GM03348 (cell line): ENCODE measurements at regions not wholly inside any gene's neighbourhood (a gene's known extent, or its start where the extent isn't known, plus 50 kb on each side); places are given as distances from the start of the nearest gene placed in this dataset.

Source experiments
- DNase-seq: peaks from one replicate; pipeline ENCODE4 v3.0.0; 2012; ENCODE audit warnings: low spot score

DNA sequence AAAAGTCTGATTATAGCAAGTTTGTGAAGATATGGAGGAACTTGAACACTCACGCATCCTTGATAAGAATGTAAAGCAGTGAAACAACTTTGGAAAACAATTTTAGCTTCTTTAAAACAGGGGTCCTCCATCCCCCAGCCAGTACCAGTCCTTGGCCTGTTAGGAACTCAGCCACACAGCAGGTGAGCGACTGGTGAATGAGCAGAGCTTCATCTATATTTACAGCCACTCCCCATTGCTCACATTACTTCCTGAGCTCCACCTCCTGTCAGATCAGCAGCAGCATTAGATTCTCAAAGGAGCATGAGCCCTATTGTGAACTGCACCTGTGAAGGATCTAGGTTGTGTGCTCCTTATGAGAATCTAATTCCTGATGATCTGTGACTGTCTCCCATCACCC is 530.3 kb upstream of the PRKX start:
- no peak for DNase-seq

DNA sequence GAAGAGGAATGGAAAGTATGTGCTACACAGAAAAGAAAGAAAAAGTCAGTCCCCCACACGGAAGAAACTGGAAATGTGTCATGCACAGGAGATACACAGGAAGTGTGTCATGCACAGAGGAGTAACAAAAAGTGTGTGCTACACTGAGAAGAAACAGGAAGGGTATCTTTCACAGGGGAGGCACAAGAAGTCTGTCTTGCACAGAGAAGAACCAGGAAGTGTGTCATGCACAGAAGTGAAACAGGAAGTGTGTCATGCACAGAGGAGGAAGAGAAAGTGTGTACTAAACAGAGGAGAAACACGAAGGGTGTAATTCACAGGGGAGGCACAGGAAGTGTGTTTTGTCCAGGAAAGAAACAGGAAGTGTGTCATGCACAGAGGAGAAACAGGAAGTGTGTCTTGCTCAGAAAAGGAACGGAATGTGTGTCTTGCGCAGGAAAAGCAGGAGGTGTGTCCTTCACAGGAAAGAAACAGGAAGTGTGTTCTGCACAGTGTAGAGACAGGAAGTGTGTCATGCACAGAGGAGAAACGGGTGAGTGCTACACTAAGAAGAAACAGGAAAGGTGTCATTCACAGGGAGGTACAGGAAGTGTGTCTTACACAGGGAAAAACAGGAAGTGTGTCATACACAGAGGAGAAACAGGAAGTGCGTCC is 527.2 kb upstream of the PRKX start:
- no peak for DNase-seq

DNA sequence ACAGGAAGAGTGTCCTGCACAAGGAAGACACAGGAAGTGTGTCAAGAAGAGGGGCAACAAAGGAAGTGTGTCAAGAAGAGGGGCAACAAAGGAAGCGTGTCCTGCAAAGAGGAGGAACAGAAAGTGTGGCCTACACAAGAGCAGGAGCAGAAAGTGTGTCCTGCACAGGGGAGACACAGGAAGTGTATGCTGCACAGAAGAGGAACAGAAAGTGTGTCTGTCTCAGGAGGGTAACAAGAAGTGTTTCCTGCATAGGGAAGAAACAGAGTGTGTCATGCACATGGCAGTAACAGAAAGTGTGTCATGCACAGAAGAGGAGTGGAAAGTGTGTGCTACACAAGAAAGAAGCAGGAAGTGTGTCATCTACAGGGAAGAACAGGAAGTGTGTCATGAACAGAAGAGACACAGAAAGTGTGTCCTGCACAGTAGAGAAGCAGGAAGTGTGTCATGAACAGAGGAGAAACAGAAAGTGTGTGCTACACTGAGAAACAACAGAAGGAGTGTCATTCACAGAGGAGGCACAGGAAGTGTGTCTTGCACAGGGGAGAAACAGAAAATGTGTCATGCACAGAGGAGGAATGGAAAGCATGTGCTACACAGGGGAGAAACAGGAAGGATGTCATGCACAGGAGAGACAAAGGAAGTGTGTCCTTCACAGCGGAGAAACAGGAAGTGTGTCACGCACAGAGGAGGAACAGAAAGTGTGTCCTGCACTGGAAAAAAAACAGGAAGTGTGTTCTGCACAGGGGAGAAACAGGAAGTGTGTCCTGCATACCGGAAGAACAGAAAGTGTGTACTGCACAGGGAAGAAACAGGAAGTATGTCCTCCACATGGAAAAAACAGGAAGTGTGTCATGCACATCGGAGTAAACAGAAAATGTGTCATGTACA is 526.4 kb upstream of the PRKX start:
- no peak for DNase-seq

DNA sequence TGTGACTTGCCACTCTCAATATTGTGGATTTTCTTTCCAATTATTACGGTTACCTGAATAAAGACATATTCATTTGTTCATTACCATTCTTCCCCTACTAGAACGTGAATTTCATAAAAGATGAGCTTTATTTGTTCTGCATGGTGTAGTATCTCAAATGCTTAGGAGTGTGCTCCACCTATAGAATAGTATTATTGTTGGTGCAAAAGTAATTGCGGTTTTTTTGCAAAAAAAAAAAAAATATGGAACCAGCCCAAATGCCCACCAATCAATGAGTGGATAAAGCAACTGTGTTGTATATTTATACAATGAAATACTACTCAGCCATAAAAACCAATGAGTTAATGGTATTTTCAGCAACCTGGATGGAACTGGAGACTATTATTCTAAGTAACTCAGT is 525.5 kb upstream of the PRKX start:
- DNase-seq: no peak

DNA sequence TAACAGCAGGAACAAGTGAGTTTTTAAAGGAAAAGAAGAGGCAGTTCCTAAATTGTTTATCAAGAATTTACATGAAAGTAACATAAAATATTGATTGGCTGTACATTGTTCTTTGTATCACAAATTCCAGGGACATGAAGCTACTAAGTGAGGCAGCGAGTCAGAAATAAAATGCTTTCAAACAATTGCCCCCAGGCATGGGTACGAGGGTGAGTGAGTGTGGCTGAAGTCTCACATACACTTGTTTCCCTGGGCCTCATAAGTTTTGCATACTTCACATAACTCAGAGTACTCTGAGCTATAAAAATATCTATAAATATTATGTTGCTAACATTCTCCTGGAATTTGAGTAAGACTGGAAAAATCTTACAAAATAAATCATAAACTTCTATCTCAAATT is 511.6 kb upstream of the PRKX start:
- DNase-seq: no peak

DNA sequence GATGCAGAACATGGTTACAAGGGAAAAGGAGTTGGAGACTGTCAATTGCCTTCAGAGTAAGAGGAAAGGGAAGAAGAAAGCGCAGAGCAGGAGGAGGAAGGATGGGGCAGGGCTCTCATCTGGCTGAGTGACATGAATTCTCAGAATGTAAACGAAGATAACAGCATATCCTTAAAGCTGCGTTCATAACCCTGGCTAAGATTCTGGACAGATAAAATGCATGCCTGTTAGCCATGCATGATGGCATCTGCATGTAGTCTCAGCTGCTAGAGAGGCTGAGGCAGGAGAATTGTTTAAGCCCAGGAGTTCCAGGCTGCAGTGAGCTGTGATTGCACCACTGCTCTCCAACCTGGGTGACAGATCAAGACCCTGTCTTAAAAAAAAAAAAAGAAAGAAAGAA is 493.5 kb upstream of the PRKX start:
- no peak for DNase-seq

DNA sequence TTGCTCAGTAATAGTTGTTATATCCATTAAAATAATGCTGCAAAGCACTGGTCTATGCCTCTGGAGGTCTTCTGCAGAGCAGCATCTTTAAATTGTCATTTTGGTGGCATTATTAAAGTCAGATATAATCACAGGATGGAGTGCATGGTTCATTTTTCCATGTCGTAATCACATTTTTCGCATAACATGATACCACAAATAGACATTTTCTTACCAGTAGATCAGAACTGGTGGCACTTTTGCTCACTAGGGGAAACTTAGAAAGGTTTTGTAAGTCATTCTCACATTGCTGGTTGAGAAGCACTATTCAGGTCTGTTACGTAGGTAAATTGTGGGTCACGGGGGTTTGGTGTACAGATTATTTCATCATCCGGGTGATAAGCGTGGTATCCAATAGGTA is 484.5 kb upstream of the PRKX start:
- DNase-seq: no peak

DNA sequence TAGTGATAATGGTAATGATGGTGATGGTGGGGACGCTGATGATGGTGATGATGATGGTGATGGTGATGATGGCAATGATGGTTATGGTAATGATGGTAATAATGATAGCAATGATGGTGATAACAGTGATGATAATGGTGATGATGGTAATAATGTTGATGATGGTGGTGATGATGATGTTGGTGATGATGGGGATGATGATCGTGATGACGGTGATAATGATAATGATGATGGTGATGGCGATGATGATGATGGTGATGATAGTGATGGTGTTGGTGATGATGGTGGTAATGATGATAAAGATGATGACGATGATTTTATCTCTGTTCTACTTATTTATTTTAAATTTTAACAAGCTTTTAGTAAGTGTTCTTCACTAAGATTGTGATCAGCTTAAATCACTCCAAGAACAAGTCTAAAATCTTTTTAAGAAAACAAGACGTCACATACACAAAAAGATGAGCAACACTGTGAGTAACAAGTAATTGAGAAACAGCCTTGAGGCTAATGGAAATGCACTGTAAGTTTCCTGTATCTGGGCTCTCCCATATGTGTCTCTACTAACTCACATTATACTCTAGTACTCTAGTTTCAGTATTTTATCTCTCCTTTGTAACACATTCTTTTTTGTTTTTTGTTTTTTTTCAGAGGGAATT is 480.2 kb upstream of the PRKX start:
- no peak for DNase-seq

DNA sequence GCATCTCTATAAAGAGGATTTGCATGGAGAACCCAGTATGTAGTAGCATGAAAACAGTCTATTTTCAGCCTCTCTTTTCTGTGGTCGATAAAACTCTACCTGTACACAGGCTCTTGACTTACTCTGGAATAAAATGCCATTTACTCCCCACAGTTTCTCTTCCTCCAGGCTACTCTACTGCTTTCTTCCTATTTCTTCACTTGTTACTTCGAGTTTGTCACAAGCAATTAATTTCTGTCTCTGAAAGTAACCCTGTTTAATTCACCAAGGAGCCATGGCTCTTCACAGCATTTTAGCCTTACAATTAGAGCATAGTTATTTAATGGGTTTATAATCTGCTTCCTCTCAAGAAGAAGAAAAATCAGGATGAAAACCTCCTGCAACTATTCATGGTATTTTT is 472.9 kb upstream of the PRKX start:
- no peak for DNase-seq

DNA sequence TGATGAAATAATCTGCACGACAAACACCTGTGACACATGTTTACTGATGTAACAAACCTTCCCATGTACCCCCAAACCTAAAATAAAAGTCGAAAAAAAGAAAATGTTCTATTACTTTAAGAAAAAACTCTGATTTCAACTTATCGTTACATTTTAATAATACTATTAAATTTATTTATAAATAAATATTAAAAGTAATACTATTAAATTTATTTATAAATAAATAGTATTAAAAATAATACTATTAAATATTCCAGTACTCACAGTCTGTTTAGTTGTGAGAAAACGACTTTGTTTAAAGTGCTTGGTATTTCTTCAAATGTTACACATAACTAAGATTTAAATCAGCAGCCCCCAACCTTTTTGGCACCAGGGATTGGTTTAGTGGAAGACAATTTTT is 471.6 kb upstream of the PRKX start:
- no peak for DNase-seq

DNA sequence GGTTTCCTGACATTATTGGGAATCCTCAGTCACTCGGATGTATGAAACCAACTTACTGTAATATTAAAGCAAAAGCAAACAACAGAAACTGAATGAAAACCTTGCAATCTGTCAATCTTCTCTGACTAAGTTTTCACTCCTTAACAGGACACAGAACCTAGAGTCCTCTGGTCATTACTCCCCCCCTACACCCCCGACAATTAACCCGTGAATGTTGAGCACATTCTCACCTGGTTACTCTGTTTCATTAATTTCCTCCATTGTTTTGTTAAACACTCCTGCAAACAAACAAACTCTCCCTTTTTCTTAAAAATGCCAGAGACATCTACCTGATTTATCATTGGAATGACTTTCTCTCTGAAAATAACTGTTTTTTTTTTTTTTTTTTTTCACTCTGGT is 469.0 kb upstream of the PRKX start:
- no peak for DNase-seq

DNA sequence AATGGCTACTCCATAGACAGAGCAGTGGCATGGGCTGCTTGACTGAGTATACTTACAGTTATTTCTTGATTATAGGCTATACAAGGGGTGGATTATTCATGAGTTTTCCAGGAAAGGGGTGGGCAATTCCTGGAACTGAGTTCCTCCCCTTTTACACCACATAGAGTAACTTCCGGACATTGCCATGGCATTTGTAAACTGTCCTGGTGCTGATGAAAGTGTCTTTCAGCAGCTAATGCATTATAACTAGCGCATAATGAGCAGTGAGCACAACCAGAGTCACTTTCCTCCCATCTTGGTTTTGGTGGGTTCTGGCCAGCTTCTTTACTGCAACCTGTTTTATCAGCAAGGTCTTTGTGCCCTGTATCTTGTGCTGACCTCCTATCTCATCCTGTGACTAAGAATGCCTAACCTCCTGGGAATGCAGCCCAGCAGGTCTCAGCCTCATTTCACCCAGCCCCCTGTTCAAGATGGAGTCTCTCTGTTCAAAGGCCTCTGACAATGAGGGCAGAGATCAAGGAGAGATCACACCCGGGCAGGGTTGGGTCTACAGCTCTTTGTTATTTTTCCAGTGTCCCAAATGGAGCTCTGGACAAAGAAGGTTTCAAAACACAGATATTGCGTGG is 468.4 kb upstream of the PRKX start:
- no peak for DNase-seq

DNA sequence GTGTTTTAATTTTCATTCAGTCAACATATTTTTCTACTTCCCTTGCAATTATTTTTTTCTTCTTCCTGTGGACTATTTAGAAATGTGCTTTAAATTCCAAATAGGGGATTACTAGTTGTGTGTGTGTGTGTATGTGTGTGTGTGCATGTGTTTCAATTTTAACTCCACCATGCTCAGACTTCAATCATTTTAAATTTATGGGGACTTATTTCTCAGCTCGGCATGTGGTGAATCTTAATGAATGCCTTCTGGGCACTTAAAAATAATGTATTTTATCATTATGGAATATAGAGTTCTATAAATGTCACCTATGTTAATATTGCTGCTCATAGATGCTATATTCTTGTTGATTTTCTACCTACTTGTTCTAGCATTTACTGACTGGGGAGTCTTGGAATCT is 465.6 kb upstream of the PRKX start:
- no peak for DNase-seq

DNA sequence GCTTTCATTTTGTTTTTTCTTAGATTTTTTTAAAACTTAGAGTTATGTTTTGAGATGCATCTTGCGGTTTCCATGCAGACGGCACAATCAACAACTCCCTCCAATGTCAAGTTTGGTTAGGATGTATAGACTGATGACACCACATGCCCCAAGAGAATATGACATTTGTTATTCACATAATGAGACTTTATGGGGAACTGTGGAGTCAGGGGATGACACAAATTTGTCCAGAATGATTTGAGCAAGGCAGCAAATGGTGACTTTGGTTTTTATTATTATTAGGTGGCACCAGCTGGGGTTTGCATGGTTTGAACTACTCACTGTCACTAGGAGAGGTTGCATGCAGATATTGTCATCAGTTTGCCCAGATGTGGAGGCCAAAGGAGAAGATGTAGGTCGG is 461.8 kb upstream of the PRKX start:
- no peak for DNase-seq

DNA sequence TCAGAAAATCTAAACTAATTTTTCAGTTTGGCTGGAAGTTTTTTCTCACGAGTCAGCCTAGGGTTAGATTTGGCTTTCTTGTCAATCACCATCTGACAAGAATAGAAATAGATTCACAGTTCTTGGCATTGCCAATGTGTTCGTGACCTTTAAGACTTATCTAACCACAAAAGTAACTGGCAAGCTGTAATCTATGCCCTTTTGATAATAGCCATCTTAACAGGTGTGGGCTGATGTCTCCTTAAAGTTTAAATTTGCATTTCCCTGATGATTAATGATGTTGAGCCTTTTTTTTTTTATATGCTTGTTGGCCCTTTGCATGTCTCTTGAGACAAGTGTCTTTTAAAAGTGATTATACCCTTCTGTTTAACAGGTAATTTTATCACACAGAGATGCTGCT is 460.3 kb upstream of the PRKX start:
- DNase-seq: no peak

DNA sequence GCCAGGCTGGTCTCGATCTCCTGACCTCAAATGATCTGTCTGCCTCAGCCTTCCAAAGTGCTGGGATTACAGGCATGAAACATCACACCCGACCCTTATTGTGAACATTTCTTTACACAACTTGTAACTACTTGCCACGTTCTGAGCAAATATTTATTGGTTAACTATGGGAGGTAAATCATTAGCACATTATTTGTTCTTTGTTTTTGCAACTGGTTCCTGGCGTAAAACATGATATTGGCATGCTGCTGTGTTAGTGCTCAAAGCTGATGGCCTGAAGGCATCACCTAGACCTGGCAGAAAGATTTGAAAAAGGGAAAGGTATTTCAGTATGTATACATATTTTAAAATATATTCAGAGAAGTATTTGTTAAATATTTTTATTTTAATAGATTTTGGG is 438.3 kb upstream of the PRKX start:
- no peak for DNase-seq

DNA sequence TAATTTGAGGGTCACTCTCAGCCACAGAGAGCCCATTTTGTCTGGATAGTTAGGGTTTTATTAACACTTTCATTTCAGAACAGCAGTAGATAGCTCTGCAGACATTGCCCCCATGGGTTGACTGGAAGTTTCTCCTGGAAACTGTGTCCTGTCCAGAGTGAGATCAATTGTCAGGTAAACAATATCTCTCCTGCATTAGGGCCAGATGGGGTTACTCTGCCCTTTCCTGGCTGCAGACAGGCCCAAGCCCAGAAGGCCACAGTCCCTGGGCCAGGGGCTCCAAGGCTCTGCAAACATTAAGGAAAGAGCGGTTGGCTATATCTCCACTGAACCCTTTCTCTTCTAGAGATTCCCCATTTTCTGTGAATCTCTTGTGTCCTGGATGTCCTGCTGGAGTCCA is 436.8 kb upstream of the PRKX start:
- DNase-seq: no peak

DNA sequence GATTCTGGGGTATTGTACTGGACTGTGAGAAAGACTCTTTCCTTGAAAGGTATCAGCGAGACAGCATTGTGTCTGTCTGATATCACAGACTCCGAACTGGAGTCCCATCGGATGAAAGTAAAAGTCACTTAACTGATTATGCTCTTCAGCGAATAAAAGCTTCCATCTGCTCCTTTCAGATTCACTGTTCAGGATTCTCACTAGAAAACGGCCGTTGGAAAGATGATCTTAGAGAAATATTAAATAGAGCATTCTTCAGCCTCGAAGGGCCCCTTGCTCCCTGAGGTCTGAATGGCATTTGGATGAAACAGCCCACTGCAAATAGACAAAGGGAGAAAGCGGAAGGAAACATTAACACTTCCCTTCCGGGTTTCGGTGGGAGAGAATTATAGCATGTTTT is 416.2 kb upstream of the PRKX start:
- DNase-seq: no peak

DNA sequence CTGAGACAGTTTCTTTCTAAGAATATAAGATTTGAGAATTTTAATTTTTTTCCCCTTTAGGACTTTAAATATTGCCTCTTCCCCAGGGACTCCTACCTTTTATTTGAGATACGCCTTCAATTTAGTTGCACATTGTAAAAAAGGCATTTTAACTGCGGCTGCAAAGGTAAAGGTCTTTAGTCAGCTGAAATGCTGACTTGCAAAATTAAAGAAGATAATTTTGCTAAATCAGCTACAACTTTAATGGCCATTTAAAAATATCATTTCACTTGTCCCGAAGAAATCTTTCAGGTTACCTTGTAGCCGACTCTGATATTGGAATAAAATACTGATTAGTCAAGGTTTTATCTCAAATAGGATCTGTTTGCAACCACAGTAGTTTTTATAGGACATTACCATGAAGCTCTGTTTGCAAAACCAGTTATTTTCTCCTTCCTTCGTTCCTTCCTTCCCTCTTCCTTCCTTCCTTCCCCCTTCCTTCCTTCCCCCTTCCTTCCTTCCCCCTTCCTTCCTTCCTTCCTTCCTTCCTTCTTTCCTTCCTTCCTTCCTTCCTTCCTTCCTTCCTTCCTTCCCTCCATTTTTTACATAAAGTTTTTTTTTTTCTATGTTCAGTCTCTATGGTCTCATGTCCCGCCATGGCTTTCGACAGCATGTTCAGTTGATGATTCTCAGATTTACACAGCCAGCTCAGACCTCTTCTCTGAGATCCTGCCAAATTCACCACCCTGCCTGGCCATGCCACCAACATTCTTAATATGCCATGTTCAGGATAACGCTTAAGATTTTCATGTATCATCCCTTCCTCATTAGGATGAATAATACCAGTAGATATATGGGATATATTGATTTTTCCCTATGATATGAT is 405.4 kb upstream of the PRKX start:
- DNase-seq: no peak

DNA sequence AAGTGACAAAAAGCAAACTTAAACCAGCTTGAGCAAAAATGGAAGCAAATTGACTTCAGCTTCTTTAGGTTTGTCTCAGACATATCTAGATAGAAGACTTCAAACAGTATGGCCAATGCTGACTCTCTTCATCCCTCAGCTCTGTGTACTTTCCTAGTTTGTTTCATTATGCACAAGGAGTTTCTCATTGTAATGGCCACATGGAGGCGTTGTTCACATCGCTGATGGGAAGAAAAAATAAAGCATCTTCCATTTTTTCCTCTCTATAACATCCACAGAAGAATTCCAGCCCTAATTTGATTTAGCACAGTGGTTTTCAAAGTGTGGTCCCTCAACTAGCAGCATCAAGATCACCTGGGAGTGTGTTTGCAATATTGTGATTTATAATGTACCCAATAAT is 397.5 kb upstream of the PRKX start:
- DNase-seq: no peak

DNA sequence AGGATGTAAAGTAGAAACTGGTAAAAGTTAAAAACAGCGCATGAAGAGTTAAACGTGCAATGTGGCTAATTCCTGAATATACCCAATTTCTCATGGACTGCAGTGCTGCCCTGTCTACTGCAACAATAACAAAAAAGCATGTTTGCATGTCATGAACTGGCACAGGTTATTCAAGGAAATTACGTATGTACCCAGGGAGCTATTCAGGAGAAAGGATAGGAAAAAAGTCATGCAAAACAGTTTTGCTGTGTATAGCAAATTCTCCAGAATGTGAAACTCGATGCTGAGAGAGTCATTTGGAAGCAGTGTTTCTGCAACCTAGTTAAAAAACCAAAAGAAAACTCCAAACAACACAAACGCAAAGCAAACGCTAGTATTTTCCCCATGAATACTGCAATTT is 381.5 kb upstream of the PRKX start:
- no peak for DNase-seq
